SIG-M5 treated with dmso at 0.1 percent for 504 hours (cell line): ENCODE measurements at regions not wholly inside any gene's neighbourhood (a gene's known extent, or its start where the extent isn't known, plus 50 kb on each side); places are given as distances from the start of the nearest gene placed in this dataset.

ENCODE experiments used
- DNase-seq: peaks from one replicate; lab custom pipeline; 2025; ENCODE audit not compliant: unreplicated experiment; lab: John Stamatoyannopoulos, UW

DNA sequence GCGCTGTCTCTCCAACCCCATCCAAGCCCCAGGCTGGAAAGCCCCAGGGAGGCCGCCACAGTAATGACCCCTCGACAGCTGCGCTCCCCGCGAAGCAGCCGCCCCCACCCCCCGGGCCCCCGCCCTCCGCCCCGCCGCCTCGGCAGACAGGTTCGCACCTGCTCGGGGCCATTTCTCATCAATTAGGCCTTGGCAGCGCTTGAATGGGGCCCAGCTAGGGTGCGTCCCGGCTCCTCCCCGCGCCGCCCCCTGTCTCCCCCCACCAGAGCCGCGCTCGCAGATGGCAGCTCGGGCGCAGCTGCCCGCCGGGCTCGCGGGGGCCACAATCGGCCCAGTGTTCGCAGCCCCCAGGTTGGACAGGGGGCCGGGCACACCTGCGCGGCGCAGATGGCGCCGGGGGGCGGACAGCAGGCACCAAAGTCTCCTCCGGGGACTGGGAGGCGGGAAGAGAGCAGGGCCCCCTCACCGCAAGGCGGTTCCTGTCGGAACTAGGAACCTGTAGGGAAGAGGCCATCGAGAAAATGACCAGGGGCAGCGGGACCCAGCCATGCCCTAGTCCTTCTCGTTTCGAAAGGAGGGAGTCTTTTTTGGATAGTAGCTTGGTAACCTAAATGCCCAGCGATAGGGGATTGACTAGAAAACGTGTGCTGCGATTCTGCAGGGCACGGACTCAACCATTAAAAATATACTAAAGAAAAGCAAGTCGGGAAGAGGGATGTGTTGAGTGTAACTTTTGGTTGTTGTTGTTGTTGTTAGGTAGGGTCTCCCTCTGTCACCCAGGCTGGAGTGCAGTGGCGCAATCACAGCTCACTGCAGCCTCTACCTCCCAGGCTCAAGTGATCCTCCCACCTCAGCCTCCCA, 83.2 kb upstream of the EYA2 start:
- DNase-seq = no peak

GRCh38 chr20:46814366-46815232, 80.0 kb upstream of the EYA2 start:
- DNase-seq = peak; percentile 61

GRCh38 chr20:46816097-46816496, 78.5 kb upstream of the EYA2 start:
- DNase-seq = no peak

GRCh38 chr20:46816886-46817638, 77.6 kb upstream of the EYA2 start:
- DNase-seq = no peak

GRCh38 chr20:46820682-46821081, 74.0 kb upstream of the EYA2 start:
- no peak for DNase-seq

GRCh38 chr20:46823271-46823751, 71.3 kb upstream of the EYA2 start:
- DNase-seq = no peak

GRCh38 chr20:46823753-46824152, 70.9 kb upstream of the EYA2 start:
- DNase-seq = no peak

GRCh38 chr20:46826343-46826984, 68.2 kb upstream of the EYA2 start:
- DNase-seq = no peak

DNA sequence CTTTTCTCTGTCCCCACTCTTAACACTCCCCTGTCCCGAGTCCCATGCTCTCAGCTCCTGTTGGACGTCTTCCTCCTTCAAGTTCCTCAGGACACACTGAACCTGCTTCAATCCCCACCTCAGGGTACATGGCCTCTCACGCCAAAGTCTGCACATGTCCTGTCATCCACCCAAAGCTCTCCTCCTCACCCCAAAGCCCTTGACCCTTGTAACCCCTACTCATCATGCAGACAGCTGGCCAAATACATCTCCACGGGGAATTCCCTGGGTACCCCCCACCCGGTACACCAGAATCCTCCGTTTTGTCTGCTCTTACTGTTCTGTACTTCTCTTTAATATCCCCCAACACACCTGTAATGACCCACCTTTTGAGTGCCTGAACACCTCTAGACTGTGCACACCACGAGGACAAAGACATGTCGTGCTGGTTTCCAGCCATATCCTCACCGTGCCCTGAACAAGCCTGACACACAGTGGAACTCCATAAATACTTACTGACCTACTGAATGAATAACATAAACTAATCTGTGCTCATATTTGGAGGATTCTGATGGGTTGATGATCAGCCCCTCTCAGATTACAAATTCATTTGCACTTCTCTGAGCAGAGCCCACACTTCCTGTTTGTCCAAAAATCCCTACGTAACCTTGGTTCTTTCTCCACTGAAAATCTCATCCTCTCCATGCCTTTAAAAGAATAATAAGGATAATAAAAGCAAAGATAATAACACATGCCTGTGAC, 66.8 kb upstream of the EYA2 start:
- no peak for DNase-seq

GRCh38 chr20:46828471-46828870, 66.2 kb upstream of the EYA2 start:
- DNase-seq = no peak

GRCh38 chr20:46830886-46831632, 63.6 kb upstream of the EYA2 start:
- no peak for DNase-seq

- no peak for DNase-seq
These were observed 63.0 kb upstream of the EYA2 start for GRCh38 chr20:46831633-46832011.

DNA sequence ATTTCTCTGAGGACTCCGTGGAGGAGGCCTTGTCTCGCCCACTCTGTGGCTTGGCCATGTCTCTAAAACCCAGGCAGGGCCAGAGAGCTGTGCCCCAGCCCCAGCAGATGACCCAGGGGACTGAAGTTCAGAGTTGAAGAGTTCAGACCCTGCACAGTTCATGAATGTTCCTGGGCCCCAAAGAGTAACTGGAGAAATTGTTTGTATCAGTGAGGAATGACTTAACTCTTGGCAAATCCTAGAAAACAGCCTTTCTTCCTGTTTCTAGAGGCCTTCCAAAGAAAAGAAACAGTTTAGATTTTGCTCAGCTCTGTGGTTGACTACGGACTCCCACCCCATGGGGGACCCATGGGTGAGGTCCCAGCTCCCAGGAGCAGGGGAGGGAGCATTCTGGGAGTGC, 62.1 kb upstream of the EYA2 start:
- no peak for DNase-seq

- no peak for DNase-seq
These were observed 61.3 kb upstream of the EYA2 start for GRCh38 chr20:46833360-46833759.

DNA sequence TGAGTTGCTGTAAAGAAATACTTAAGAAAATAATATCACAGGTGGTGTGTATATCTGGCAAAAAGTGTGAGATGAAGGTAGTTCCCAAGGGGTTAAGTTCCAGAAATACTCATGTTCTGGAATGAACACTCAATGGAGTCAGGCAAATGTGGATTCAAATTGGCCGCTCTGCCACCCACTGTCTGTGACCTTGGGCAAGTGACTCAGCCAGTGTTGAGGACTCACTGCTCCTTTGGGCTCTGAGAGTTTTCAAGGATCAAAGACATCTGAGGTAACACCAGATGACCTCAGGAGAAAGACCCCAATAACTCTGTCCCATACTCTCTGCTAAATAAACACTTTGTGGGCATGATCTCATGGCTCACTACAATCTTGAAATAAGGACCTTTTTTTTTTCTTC, 59.2 kb upstream of the EYA2 start:
- DNase-seq = no peak

DNA sequence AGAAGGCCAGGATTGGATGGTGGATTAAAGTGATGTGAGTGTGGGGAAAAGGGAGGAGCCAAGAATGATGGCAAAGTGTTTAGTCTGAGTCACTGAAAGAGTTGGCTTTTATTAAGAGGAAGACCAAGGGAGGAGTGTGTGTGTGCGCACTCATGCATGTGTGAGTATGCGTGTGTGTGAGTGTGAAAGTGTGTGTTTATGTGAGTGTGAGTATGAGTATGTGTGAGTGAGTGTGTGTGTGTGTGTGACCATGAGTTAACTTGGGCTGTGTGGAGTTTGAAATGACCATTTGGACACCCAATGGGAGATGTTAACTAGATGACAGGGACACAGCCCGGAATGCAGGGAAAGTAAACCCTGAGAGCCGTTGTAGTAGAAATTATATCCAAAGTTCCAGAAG, 57.6 kb upstream of the EYA2 start:
- no peak for DNase-seq

DNA sequence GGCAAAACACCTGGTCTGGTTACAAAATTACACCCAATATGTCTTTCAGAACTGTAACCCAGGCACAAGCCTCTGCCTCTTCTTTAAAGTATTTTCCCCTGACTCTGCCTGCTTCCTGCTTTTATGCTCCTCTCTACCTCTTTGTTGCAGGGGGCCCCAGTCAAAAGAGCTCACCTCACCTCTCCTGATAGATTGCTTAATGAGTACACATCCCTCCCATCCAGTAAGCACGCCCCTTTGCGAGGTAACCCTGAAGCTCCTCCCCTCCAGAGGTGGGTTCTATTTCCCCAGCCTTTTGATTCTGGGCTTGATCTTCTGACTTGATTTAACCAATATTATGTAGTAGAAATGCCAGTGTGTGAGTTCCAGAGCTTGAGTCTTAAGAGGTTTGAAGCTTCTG, 56.6 kb upstream of the EYA2 start:
- no peak for DNase-seq

- no peak for DNase-seq
These were observed 54.5 kb upstream of the EYA2 start for GRCh38 chr20:46840054-46840729.
